Panc1 (cell line): ENCODE measurements at regions not wholly inside any gene's neighbourhood (a gene's known extent, or its start where the extent isn't known, plus 50 kb on each side); places are given as distances from the start of the nearest gene placed in this dataset.

Source experiments
- CTCF ChIP-seq: fragments of 450-650 bp; IDR thresholded peaks from 2 replicates; pipeline ENCODE4 v1.5.1; 2017; ENCODE audit warnings: mild to moderate bottlenecking
- POLR2AphosphoS5 ChIP-seq: IDR thresholded peaks from 2 replicates; pipeline ENCODE4 v1.6.1; 2012; ENCODE audit warnings: mild to moderate bottlenecking, low read depth, low read length, moderate library complexity
- REST ChIP-seq, 2 experiments: IDR thresholded peaks; 2 replicates each; pipeline ENCODE4 v1.6.1; 2011 to 2012; ENCODE audit warnings: low read depth in 2 of 2, control low read depth in 1 of 2, low read length in 1 of 2, mild to moderate bottlenecking in 1 of 2, moderate library complexity in 1 of 2; ENCODE audit not compliant: insufficient read depth in 1 of 2

GRCh38 chr7:73974948-73975926 lies 52.7 kb upstream of the ELN start:
- TF ChIP-seq CTCF (no peak), POLR2AphosphoS5 (no peak), REST (IDR thresholded peaks at IDR 0.05; ENCODE audit: insufficient read depth in 1 of 2, low read depth in 2 of 2, low read length in 1 of 2) (no peak)
